ENCODE measurements at regions not wholly inside any gene's neighbourhood (a gene's known extent, or its start where the extent isn't known, plus 50 kb on each side); places are given as distances from the start of the nearest gene placed in this dataset.

GRCh38 chr5:8981016-8981415 is 564.9 kb downstream of the SEMA5A start:
- H3K9me3 Mint-ChIP-seq = peaks cover 14 to 31% (median 16%) of the 10 kb centered on the region in 6 donors
- H3K36me3 Mint-ChIP-seq = no peaks in the 10 kb centered on the region
- no peak for DNase-seq
- no peak overlapping the region for H3K4me3 Mint-ChIP-seq
- H3K27me3 Mint-ChIP-seq (ENCODE audit: low read depth in 3 of 3) = peaks cover 0 to 3% (median 0%) of the 10 kb centered on the region in 3 donors
- H3K4me1 Mint-ChIP-seq = no peaks in the 10 kb centered on the region
- H3K27ac Mint-ChIP-seq = no peak overlapping the region

- no peak for DNase-seq
- H3K4me1 Mint-ChIP-seq = no peaks in the 10 kb centered on the region
- H3K9me3 Mint-ChIP-seq = peaks cover 14 to 30% (median 15%) of the 10 kb centered on the region in 6 donors
- no peak overlapping the region for H3K4me3 Mint-ChIP-seq
- peaks cover 0 to 3% (median 0%) of the 10 kb centered on the region in 3 donors for H3K27me3 Mint-ChIP-seq (ENCODE audit: low read depth in 3 of 3)
- H3K36me3 Mint-ChIP-seq = no peaks in the 10 kb centered on the region
- no peak overlapping the region for H3K27ac Mint-ChIP-seq
Measured at GRCh38 chr5:8981496-8981895, 564.4 kb downstream of the SEMA5A start.

GRCh38 chr5:8984386-8984785 is 561.5 kb downstream of the SEMA5A start:
- Mint-ChIP-seq H3K4me1 (no peaks in the 10 kb centered on the region), H3K4me3 (no peak overlapping the region), H3K27ac (no peak overlapping the region), H3K36me3 (no peaks in the 10 kb centered on the region), H3K9me3 (peaks cover 15 to 43% (median 23%) of the 10 kb centered on the region in 6 donors), H3K27me3 (ENCODE audit: low read depth in 3 of 3) (peaks cover 0 to 1% (median 0%) of the 10 kb centered on the region in 3 donors)
- no peak for DNase-seq
